GM19455 (cell line): ENCODE measurements at regions not wholly inside any gene's neighbourhood (a gene's known extent, or its start where the extent isn't known, plus 50 kb on each side); places are given as distances from the start of the nearest gene placed in this dataset.
"Not testable (repeated sequence)": the region's sequence is repeated elsewhere in the genome, so short reads cannot be mapped to it uniquely, and the experiment has no call there.

Source experiments
- ATAC-seq: cut with Tn5 transposase; IDR thresholded peaks from one replicate; pipeline ENCODE4 v1.9.1; 2021; ENCODE audit not compliant: unreplicated experiment

- peak; percentile 63 for ATAC-seq
Measured at GRCh38 chr9:64016845-64017406, 1268.1 kb downstream of the FOXD4L5 start.

- not testable (repeated sequence) for ATAC-seq
Measured at GRCh38 chr9:64016246-64016645, 1268.8 kb downstream of the FOXD4L5 start.

DNA sequence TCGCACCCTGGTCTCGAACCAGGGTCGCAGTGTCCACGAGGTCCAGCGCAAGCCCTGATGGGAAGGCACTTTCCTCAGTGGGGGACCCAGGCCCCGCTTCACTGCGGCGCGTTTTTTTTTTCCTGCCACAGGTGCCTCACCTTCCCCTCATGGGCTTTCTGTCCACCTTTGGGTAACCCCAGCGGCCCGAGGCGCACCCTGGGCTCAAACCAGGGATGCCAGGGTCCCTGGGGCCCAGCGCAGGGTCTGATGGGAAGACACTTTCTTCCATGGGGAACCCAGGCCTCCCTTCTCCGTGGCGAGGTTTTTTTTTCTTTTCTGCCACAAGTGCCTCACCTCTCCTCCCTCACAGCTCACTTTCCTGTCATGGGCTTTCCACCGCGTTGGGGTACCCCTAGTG is 1269.9 kb downstream of the FOXD4L5 start:
- no peak for ATAC-seq

- ATAC-seq, result not testable (repeated sequence)
Measured at GRCh38 chr9:64014386-64015091, 1270.5 kb downstream of the FOXD4L5 start.

- ATAC-seq, result not testable (repeated sequence)
Measured at GRCh38 chr9:64013122-64013521, 1271.9 kb downstream of the FOXD4L5 start.

DNA sequence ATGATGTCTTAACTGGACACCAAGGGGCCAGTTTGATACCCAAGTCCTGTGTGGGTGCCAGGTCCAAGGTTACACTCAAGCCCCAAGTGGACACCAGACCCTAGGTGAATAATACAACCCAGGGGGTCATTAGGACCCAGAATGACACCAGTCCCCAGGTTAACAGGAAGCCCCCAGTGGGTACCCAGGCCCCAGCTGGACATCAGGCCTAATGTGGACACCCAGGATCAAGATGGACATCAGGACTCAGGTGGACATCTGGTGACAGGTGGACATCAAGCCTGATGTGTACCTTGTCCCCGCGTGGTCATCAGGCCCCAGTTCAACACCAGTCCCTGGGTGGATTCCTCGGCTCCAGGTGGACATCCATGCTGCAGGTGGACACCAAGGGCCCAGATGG is 1273.0 kb downstream of the FOXD4L5 start:
- ATAC-seq, result not testable (repeated sequence)

DNA sequence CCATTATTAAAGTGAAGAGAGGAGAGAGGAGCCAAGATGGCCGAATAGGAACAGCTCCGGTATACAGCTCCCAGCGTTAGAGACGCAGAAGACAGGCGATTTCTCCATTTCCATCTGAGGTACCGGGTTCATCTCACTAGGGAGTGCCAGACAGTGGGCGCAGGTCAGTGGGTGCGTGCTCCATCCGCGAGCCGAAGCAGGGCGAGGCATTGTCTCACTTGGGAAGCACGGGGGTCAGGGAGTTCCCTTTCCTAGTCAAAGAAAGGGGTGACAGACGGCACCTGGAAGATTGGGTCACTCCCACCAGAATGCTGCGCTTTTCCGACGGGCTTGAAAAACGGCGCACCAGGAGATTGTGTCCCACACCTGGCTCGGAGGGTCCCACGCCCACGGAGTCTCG is 1305.3 kb downstream of the FOXD4L5 start:
- ATAC-seq, result not testable (repeated sequence)
